ENCODE measurements at regions not wholly inside any gene's neighbourhood (a gene's known extent, or its start where the extent isn't known, plus 50 kb on each side); places are given as distances from the start of the nearest gene placed in this dataset.

GRCh38 chr6:92150553-92150952 lies 1268.8 kb downstream of the EPHA7 start:
- Histone ChIP-seq H3K4me1 (no peaks in the 10 kb centered on the region), H3K36me3 (no peaks in the 10 kb centered on the region), H3K27me3 (no peaks in the 10 kb centered on the region), H3K9me3 (no peaks in the 10 kb centered on the region), H3K4me3 (no peak overlapping the region), H3K27ac (no peak overlapping the region)
- DNase-seq (no peak), ATAC-seq (ENCODE audit: low FRiP score in 2 of 2) (no peak)
- no peak for TF ChIP-seq POLR2A (IDR thresholded peaks at IDR 0.05)
- no peak for TF ChIP-seq EP300 (IDR thresholded peaks at IDR 0.05)
- TF ChIP-seq POLR2AphosphoS5 (IDR thresholded peaks at IDR 0.05) = no peak
- TF ChIP-seq CTCF (IDR thresholded peaks at IDR 0.05) = no peak

DNA sequence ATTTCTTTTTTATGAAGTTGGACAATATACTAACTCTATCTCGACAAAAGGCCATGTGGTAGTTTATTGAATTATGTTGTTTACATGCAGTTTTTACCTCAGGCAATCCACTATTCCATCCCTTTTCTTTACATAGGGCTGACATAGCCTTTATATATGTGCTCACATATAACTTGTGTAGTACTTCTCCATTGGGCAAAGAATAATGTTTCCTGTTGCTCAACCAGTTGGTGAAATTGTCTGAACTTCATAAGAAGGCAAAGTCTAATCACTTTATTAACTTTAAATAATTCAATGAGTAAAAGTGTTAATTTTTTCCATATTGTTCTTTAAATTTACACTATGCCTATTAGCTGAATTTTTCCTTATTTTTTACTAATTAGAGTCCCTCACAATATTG lies 1272.1 kb downstream of the EPHA7 start:
- no peaks in the 10 kb centered on the region for H3K27me3 ChIP-seq
- H3K4me1 ChIP-seq = no peaks in the 10 kb centered on the region
- no peak overlapping the region for H3K27ac ChIP-seq
- no peaks in the 10 kb centered on the region for H3K9me3 ChIP-seq
- H3K36me3 ChIP-seq = no peaks in the 10 kb centered on the region
- no peak for DNase-seq
- no peak for TF ChIP-seq POLR2A (IDR thresholded peaks at IDR 0.05)
- ATAC-seq (ENCODE audit: low FRiP score in 2 of 2) = no peak
- H3K4me3 ChIP-seq = no peak overlapping the region
- 92 to 96% methylated on average over 1 of the region's 1 CpG for WGBS, 2 donors

GRCh38 chr6:92139601-92140000 lies 1279.8 kb downstream of the EPHA7 start:
- no peaks in the 10 kb centered on the region for H3K4me1 ChIP-seq
- H3K9me3 ChIP-seq = no peaks in the 10 kb centered on the region
- H3K4me3 ChIP-seq = no peak overlapping the region
- DNase-seq (no peak), ATAC-seq (ENCODE audit: low FRiP score in 2 of 2) (no peak)
- WGBS, 2 donors = 21 to 23% methylated on average over 1 of the region's 1 CpG
- no peak overlapping the region for H3K27ac ChIP-seq
- TF ChIP-seq EP300 (IDR thresholded peaks at IDR 0.05) (no peak), POLR2A (IDR thresholded peaks at IDR 0.05) (no peak), POLR2AphosphoS5 (IDR thresholded peaks at IDR 0.05) (no peak), CTCF (IDR thresholded peaks at IDR 0.05) (no peak)
- no peaks in the 10 kb centered on the region for H3K36me3 ChIP-seq
- H3K27me3 ChIP-seq = no peaks in the 10 kb centered on the region

DNA sequence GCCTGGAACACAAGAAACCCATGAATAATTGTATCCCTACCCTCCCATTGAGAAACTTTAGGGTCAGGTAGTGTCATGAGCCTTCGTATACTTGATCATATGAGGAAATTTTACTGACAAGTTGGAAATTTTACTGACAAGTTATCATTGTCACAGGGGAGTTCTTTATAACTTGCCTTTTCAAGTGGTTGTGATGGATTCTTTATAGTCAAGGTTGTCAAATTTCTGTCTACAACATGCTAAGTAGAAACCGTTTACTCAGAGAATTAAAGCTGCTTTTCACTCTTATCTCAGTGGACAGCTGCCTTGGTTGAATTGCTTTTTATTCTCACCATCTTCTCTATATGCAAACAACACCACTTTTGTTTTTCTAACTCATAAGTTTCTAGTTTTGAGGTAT lies 1286.4 kb downstream of the EPHA7 start:
- WGBS, 2 donors = 58 to 74% methylated on average over 2 of the region's 2 CpGs
- no peak for ATAC-seq (ENCODE audit: low FRiP score in 2 of 2)
- Histone ChIP-seq H3K9me3 (no peaks in the 10 kb centered on the region), H3K27ac (no peak overlapping the region), H3K36me3 (no peaks in the 10 kb centered on the region), H3K4me3 (no peak overlapping the region), H3K4me1 (no peaks in the 10 kb centered on the region), H3K27me3 (no peaks in the 10 kb centered on the region)
- DNase-seq = no peak
- TF ChIP-seq CTCF (IDR thresholded peaks at IDR 0.05) = no peak
- TF ChIP-seq EP300 (IDR thresholded peaks at IDR 0.05) = no peak
- TF ChIP-seq POLR2A (IDR thresholded peaks at IDR 0.05) = no peak
- no peak for TF ChIP-seq POLR2AphosphoS5 (IDR thresholded peaks at IDR 0.05)

- DNase-seq = no peak
- 64 to 66% methylated on average over 4 of the region's 4 CpGs for WGBS, 2 donors
- ATAC-seq (ENCODE audit: low FRiP score in 2 of 2) = no peak
- H3K4me3 ChIP-seq = no peak overlapping the region
- no peaks in the 10 kb centered on the region for H3K9me3 ChIP-seq
- H3K36me3 ChIP-seq = no peaks in the 10 kb centered on the region
- H3K4me1 ChIP-seq = no peaks in the 10 kb centered on the region
- no peaks in the 10 kb centered on the region for H3K27me3 ChIP-seq
- no peak for TF ChIP-seq POLR2A (IDR thresholded peaks at IDR 0.05)
- TF ChIP-seq CTCF (IDR thresholded peaks at IDR 0.05) = no peak
- TF ChIP-seq EP300 (IDR thresholded peaks at IDR 0.05) = no peak
- TF ChIP-seq POLR2AphosphoS5 (IDR thresholded peaks at IDR 0.05) = no peak
- no peak overlapping the region for H3K27ac ChIP-seq
Observed at GRCh38 chr6:92132457-92132856, 1286.9 kb downstream of the EPHA7 start.

Data from upper lobe of left lung (tissue), 6 donors.